HL-60 (cell line): ENCODE measurements at regions not wholly inside any gene's neighbourhood (a gene's known extent, or its start where the extent isn't known, plus 50 kb on each side); places are given as distances from the start of the nearest gene placed in this dataset.

Experiments
- CTCF ChIP-seq: IDR thresholded peaks from one replicate; pipeline ENCODE4 v1.5.1; 2011; ENCODE audit warnings: low read length, control low read depth, inconsistent platforms; ENCODE audit not compliant: insufficient read depth
- POLR2AphosphoS5 ChIP-seq: IDR thresholded peaks from 2 replicates; pipeline ENCODE4 v1.6.1; 2012; ENCODE audit warnings: low read depth
- REST ChIP-seq: IDR thresholded peaks from 2 replicates; pipeline ENCODE4 v1.6.1; 2012; ENCODE audit warnings: low read depth; ENCODE audit not compliant: insufficient replicate concordance

- TF ChIP-seq POLR2AphosphoS5 (no peak), CTCF (no peak), REST (no peak)
Observed at GRCh38 chr20:9969626-9970025, 65.2 kb upstream of the ANKEF1 start.
